ENCODE measurements at regions not wholly inside any gene's neighbourhood (a gene's known extent, or its start where the extent isn't known, plus 50 kb on each side); places are given as distances from the start of the nearest gene placed in this dataset.

- no peak for DNase-seq
Measured at GRCh38 chr2:78498125-78498524, 527.4 kb upstream of the REG3G start.

GRCh38 chr2:78506301-78506700, 519.2 kb upstream of the REG3G start:
- no peak for DNase-seq

GRCh38 chr2:78521938-78522337, 503.6 kb upstream of the REG3G start:
- no peak for DNase-seq

GRCh38 chr2:78532762-78533379, 492.6 kb upstream of the REG3G start:
- DNase-seq = no peak

GRCh38 chr2:78535395-78535794, 490.1 kb upstream of the REG3G start:
- DNase-seq = no peak

GRCh38 chr2:78538322-78538721, 487.2 kb upstream of the REG3G start:
- DNase-seq = no peak

GRCh38 chr2:78540255-78540654, 485.2 kb upstream of the REG3G start:
- DNase-seq = no peak

GRCh38 chr2:78541088-78541450, 484.4 kb upstream of the REG3G start:
- no peak for DNase-seq

- no peak for DNase-seq
Measured at GRCh38 chr2:78541451-78542267, 483.8 kb upstream of the REG3G start.

- DNase-seq = no peak
Measured at GRCh38 chr2:78546843-78547242, 478.7 kb upstream of the REG3G start.

GRCh38 chr2:78549766-78550165, 475.7 kb upstream of the REG3G start:
- no peak for DNase-seq

- no peak for DNase-seq
Measured at GRCh38 chr2:78553866-78554647, 471.4 kb upstream of the REG3G start.

GRCh38 chr2:78561876-78562275, 463.6 kb upstream of the REG3G start:
- DNase-seq = no peak

- DNase-seq = no peak
Measured at GRCh38 chr2:78564666-78565065, 460.8 kb upstream of the REG3G start.

- no peak for DNase-seq
Measured at GRCh38 chr2:78568782-78569373, 456.6 kb upstream of the REG3G start.

- DNase-seq = no peak
Measured at GRCh38 chr2:78576409-78576808, 449.1 kb upstream of the REG3G start.

GRCh38 chr2:78585871-78586270, 439.6 kb upstream of the REG3G start:
- no peak for DNase-seq

GRCh38 chr2:78586316-78586715, 439.2 kb upstream of the REG3G start:
- DNase-seq = no peak

GRCh38 chr2:78589871-78590270, 435.6 kb upstream of the REG3G start:
- no peak for DNase-seq

GRCh38 chr2:78592491-78592890, 433.0 kb upstream of the REG3G start:
- DNase-seq = no peak

GRCh38 chr2:78601113-78601512, 424.4 kb upstream of the REG3G start:
- DNase-seq = no peak

GRCh38 chr2:78602862-78603261, 422.6 kb upstream of the REG3G start:
- no peak for DNase-seq

- no peak for DNase-seq
Measured at GRCh38 chr2:78606895-78607294, 418.6 kb upstream of the REG3G start.

GRCh38 chr2:78614726-78615125, 410.8 kb upstream of the REG3G start:
- DNase-seq = no peak
